HG02610 (cell line): ENCODE measurements at regions not wholly inside any gene's neighbourhood (a gene's known extent, or its start where the extent isn't known, plus 50 kb on each side); places are given as distances from the start of the nearest gene placed in this dataset.

Source experiments
- ATAC-seq: cut with Tn5 transposase; IDR thresholded peaks from one replicate; pipeline ENCODE4 v1.9.1; 2021; ENCODE audit warnings: mild to moderate bottlenecking, moderate library complexity; ENCODE audit not compliant: unreplicated experiment

- no peak for ATAC-seq
These were observed 69.0 kb upstream of the IL6 start for GRCh38 chr7:22658031-22658430.

- ATAC-seq, result no peak
These were observed 69.5 kb upstream of the IL6 start for GRCh38 chr7:22657479-22657878.

GRCh38 chr7:22655781-22656180 is 71.2 kb upstream of the IL6 start:
- ATAC-seq, result no peak

GRCh38 chr7:22654831-22655230 is 72.2 kb upstream of the IL6 start:
- ATAC-seq, result no peak

GRCh38 chr7:22653951-22654350 is 73.0 kb upstream of the IL6 start:
- ATAC-seq, result no peak

- ATAC-seq, result no peak
These were observed 75.3 kb upstream of the IL6 start for GRCh38 chr7:22651534-22652243.

- ATAC-seq, result no peak
These were observed 76.0 kb upstream of the IL6 start for GRCh38 chr7:22651036-22651435.

GRCh38 chr7:22649686-22650085 is 77.3 kb upstream of the IL6 start:
- ATAC-seq, result no peak

GRCh38 chr7:22647451-22648257 is 79.3 kb upstream of the IL6 start:
- ATAC-seq, result no peak

- no peak for ATAC-seq
These were observed 81.4 kb upstream of the IL6 start for GRCh38 chr7:22645418-22646181.

GRCh38 chr7:22642454-22642853 is 84.5 kb upstream of the IL6 start:
- no peak for ATAC-seq

- ATAC-seq, result peak; percentile 96
These were observed 86.7 kb upstream of the IL6 start for GRCh38 chr7:22640269-22640668.

- no peak for ATAC-seq
These were observed 87.6 kb upstream of the IL6 start for GRCh38 chr7:22639396-22639795.

- no peak for ATAC-seq
These were observed 91.7 kb upstream of the IL6 start for GRCh38 chr7:22635349-22635748.

GRCh38 chr7:22633954-22634474 is 93.0 kb upstream of the IL6 start:
- ATAC-seq, result no peak

- ATAC-seq, result no peak
These were observed 93.6 kb upstream of the IL6 start for GRCh38 chr7:22633286-22633953.

- ATAC-seq, result no peak
These were observed 94.3 kb upstream of the IL6 start for GRCh38 chr7:22632674-22633073.

- ATAC-seq, result no peak
These were observed 95.3 kb upstream of the IL6 start for GRCh38 chr7:22631730-22632129.

GRCh38 chr7:22630069-22630468 is 96.9 kb upstream of the IL6 start:
- no peak for ATAC-seq

- ATAC-seq, result no peak
These were observed 97.9 kb upstream of the IL6 start for GRCh38 chr7:22629056-22629455.

GRCh38 chr7:22628112-22628511 is 98.9 kb upstream of the IL6 start:
- ATAC-seq, result no peak
